Endothelial cell of umbilical vein (primary cell): ENCODE measurements at regions not wholly inside any gene's neighbourhood (a gene's known extent, or its start where the extent isn't known, plus 50 kb on each side); places are given as distances from the start of the nearest gene placed in this dataset.

Experiments used
- BruUV-seq: library from RNA; stranded (reverse); fragments of 400-500 nt; replicated peaks from 2 replicates; lab custom pipeline; 2021; lab: Mats Ljungman, UMichigan
- CTCF ChIA-PET: fragments of 300-600, 350-600 bp; sonication (Branson Sonifier 250); formaldehyde crosslinking; loops from one replicate; lab custom pipeline; 2021; ENCODE audit warnings: antibody characterized with exemption, inconsistent platforms; lab: Charles Lee
- POLR2A ChIA-PET: fragments of 300-600, 350-600 bp; sonication (Branson Sonifier 250); formaldehyde crosslinking; loops from one replicate; lab custom pipeline; 2021; ENCODE audit warnings: antibody characterized with exemption, inconsistent platforms; lab: Charles Lee
- DNase-seq: peaks from one replicate; pipeline ENCODE4 v3.0.0-alpha.2; 2011; ENCODE audit warnings: low read depth, low spot score
- FAIRE-seq: peaks from 2 replicates; lab custom pipeline; 2011; peaks lifted over from hg19 to GRCh38; lab: Jason Lieb, UNC
- H2AFZ ChIP-seq: 2 replicates; pipeline ENCODE4 v1.6.0; 2012; ENCODE audit warnings: low read depth, low read length, control low read depth, inconsistent platforms
- H3K27ac ChIP-seq: 2 replicates; pipeline ENCODE4 v1.5.1; 2011; ENCODE audit warnings: low read depth, mild to moderate bottlenecking, control low read depth, low read length, moderate library complexity; ENCODE audit not compliant: insufficient read depth
- H3K27me3 ChIP-seq, 2 experiments: 2 replicates each; pipeline versions ENCODE4 v1.6.0 to v1.6.1; 2011; ENCODE audit warnings: low read length in 2 of 2, mixed read lengths in 1 of 2; ENCODE audit not compliant: control insufficient read depth in 2 of 2, insufficient read depth in 2 of 2
- H3K36me3 ChIP-seq, 2 experiments: 2 replicates in 1 of 2; 3 replicates in 1 of 2; pipeline ENCODE4 v1.5.1; 2011; ENCODE audit warnings: low read length in 2 of 2, mild to moderate bottlenecking in 1 of 2, moderate library complexity in 1 of 2; ENCODE audit not compliant: control insufficient read depth in 2 of 2, insufficient read depth in 2 of 2; ENCODE audit errors: extremely low read depth in 1 of 2
- H3K4me1 ChIP-seq: 3 replicates; pipeline ENCODE4 v1.5.1; 2011; ENCODE audit warnings: mild to moderate bottlenecking, low read length; ENCODE audit not compliant: control insufficient read depth, insufficient read depth; ENCODE audit errors: extremely low read depth
- H3K4me2 ChIP-seq: 2 replicates; pipeline ENCODE4 v1.6.1; 2011; ENCODE audit warnings: low read length, control low read depth, mixed read lengths; ENCODE audit not compliant: insufficient read depth
- H3K4me3 ChIP-seq, 3 experiments: fragments of 200-600 bp in 1 of 3; sonication (generic), shearing (Covaris generic) in 1 of 3; replicated peaks in 1 of 3; 2 replicates each; pipeline ENCODE4 v1.5.1; 2011 to 2016; ENCODE audit warnings: control low read depth in 3 of 3, low read length in 3 of 3, mild to moderate bottlenecking in 2 of 3, inconsistent platforms in 1 of 3, low read depth in 1 of 3, moderate library complexity in 1 of 3; ENCODE audit not compliant: insufficient read depth in 1 of 3
- H3K79me2 ChIP-seq: 2 replicates; pipeline ENCODE4 v1.6.0; 2012; ENCODE audit warnings: low read length, inconsistent platforms; ENCODE audit not compliant: control insufficient read depth, insufficient read depth
- H3K9ac ChIP-seq: replicated peaks from 2 replicates; pipeline ENCODE3; 2011; ENCODE audit warnings: low read length, control low read depth; ENCODE audit not compliant: insufficient read depth; ENCODE audit errors: extremely low read depth
- H3K9me1 ChIP-seq: replicated peaks from 3 replicates; pipeline ENCODE4 v1.6.0; 2011; ENCODE audit warnings: mild to moderate bottlenecking, low read length; ENCODE audit not compliant: control insufficient read depth, insufficient read depth; ENCODE audit errors: extremely low read depth
- H3K9me3 ChIP-seq: replicated peaks from 2 replicates; pipeline ENCODE4 v1.5.1; 2012; ENCODE audit warnings: low read length, inconsistent platforms; ENCODE audit not compliant: control insufficient read depth, insufficient read depth
- H4K20me1 ChIP-seq: replicated peaks from 2 replicates; pipeline ENCODE3; 2011; ENCODE audit warnings: mild to moderate bottlenecking, low read length; ENCODE audit not compliant: control insufficient read depth, insufficient read depth; ENCODE audit errors: extremely low read depth
- EZH2 ChIP-seq: IDR thresholded peaks from 2 replicates; pipeline ENCODE4 v1.6.1; 2012; ENCODE audit warnings: borderline replicate concordance, low read depth, mild to moderate bottlenecking, moderate library complexity, low read length, inconsistent platforms; ENCODE audit not compliant: severe bottlenecking
- FOS ChIP-seq: IDR thresholded peaks from 2 replicates; pipeline ENCODE4 v1.6.1; 2011; ENCODE audit warnings: mild to moderate bottlenecking, low read length, moderate library complexity, borderline replicate concordance; ENCODE audit not compliant: insufficient read depth
- GATA2 ChIP-seq: IDR thresholded peaks from 2 replicates; pipeline ENCODE4 v1.7.0; 2011; ENCODE audit warnings: low read depth, mild to moderate bottlenecking, moderate library complexity, mixed read lengths, low read length; ENCODE audit not compliant: insufficient read length, insufficient read depth
- JUN ChIP-seq: IDR thresholded peaks from 2 replicates; pipeline ENCODE4 v1.6.1; 2011; ENCODE audit warnings: borderline replicate concordance, low read depth; ENCODE audit not compliant: insufficient read length, insufficient read depth
- MYC ChIP-seq: IDR thresholded peaks from one replicate; pipeline ENCODE4 v1.6.1; 2011; ENCODE audit warnings: mild to moderate bottlenecking, low read depth, low read length
- POLR2A ChIP-seq: IDR thresholded peaks from 2 replicates; pipeline ENCODE4 v1.6.1; 2012; ENCODE audit warnings: low read depth, mild to moderate bottlenecking, control low read depth, low read length
- POLR2AphosphoS5 ChIP-seq: IDR thresholded peaks from 2 replicates; pipeline ENCODE4 v1.6.1; 2012; ENCODE audit warnings: low read depth, mild to moderate bottlenecking, control low read depth, low read length, moderate library complexity; ENCODE audit not compliant: insufficient read depth
- dilution Hi-C: fragments of 300-500 bp; cut with MboI; formaldehyde crosslinking; loops from one replicate; pipeline ENCODE4 v1.15.0; 2019; ENCODE audit warnings: low sequenced_read_pairs; ENCODE audit not compliant: extremely low pct_ligation_motif_present
- intact Hi-C: fragments of 100-400 bp; cut with micrococcal nuclease; formaldehyde crosslinking; loops from one replicate; pipeline ENCODE4 v1.10.0; 2022
- TF ChIP-seq, protein P1 (sequence below), 2 donors: IDR thresholded peaks; 1 replicate in 1 of 2; 2 replicates in 1 of 2; pipeline ENCODE4 v1.5.1; 2011; ENCODE audit warnings: low read length in 2 of 2, mild to moderate bottlenecking in 2 of 2, moderate library complexity in 2 of 2, control low read depth in 1 of 2, inconsistent platforms in 1 of 2, low read depth in 1 of 2; ENCODE audit not compliant: insufficient read depth in 1 of 2; ENCODE audit errors: extremely low read depth in 1 of 2
- TF ChIP-seq, protein P2 (sequence below): IDR thresholded peaks from 2 replicates; pipeline ENCODE4 v1.6.1; 2011; ENCODE audit not compliant: insufficient read depth, insufficient read length

DNA sequence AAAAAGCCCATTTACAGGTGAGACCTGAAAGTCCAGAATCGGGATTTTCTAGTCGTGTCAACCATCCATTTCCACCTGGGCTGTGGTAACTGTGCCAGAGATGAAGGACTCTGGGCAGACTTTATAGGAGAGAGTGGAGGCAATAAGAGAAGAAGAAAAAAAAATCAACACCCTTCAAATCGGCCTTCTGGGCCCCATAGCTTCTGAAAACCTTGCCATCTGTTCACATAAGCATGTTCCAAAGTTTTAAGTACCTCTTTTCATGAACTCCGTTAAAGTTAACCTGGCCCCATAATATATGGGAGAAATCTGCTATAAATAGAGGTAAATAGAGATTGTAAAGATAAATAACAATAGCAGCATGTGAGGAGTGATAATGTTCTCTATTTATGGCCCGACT is 470.5 kb downstream of the MIAT start:
- no peak overlapping the region for H3K27ac ChIP-seq
- H3K9me3 ChIP-seq, result no peaks in the 10 kb centered on the region
- FAIRE-seq, result no peak
- TF ChIP-seq MYC (no peak), GATA2 (no peak), JUN (no peak), POLR2A (no peak), EZH2 (no peak), POLR2AphosphoS5 (no peak), FOS (no peak)
- TF ChIP-seq, protein P1, sequence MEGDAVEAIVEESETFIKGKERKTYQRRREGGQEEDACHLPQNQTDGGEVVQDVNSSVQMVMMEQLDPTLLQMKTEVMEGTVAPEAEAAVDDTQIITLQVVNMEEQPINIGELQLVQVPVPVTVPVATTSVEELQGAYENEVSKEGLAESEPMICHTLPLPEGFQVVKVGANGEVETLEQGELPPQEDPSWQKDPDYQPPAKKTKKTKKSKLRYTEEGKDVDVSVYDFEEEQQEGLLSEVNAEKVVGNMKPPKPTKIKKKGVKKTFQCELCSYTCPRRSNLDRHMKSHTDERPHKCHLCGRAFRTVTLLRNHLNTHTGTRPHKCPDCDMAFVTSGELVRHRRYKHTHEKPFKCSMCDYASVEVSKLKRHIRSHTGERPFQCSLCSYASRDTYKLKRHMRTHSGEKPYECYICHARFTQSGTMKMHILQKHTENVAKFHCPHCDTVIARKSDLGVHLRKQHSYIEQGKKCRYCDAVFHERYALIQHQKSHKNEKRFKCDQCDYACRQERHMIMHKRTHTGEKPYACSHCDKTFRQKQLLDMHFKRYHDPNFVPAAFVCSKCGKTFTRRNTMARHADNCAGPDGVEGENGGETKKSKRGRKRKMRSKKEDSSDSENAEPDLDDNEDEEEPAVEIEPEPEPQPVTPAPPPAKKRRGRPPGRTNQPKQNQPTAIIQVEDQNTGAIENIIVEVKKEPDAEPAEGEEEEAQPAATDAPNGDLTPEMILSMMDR (IDR thresholded peaks at IDR 0.05; ENCODE audit: extremely low read depth in 1 of 2, insufficient read depth in 1 of 2, low read depth in 1 of 2, low read length in 2 of 2), result no peak
- TF ChIP-seq, protein P2, sequence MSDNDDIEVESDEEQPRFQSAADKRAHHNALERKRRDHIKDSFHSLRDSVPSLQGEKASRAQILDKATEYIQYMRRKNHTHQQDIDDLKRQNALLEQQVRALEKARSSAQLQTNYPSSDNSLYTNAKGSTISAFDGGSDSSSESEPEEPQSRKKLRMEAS, result no peak
- no peaks in the 10 kb centered on the region for H4K20me1 ChIP-seq
- no peak overlapping the region for H3K4me3 ChIP-seq
- BruUV-seq, result no TSS peak
- H3K9ac ChIP-seq, result no peak overlapping the region
- H3K4me1 ChIP-seq, result peaks cover 9% of the 10 kb centered on the region
- no peak overlapping the region for H3K4me2 ChIP-seq
- ChIA-PET POLR2A (no interaction called here), CTCF (interaction anchor here (1.2 kb wide), 1 partner anchor 111 kb away, joined by 3 read pairs; no protein-coding TSS in a partner anchor)
- H3K36me3 ChIP-seq, result no peaks in the 10 kb centered on the region
- no peaks in the 10 kb centered on the region for H3K27me3 ChIP-seq
- no peak overlapping the region for H2AFZ ChIP-seq
- H3K79me2 ChIP-seq, result no peaks in the 10 kb centered on the region
- intact Hi-C loops, result no loop called here
- H3K9me1 ChIP-seq, result no peaks in the 10 kb centered on the region
- no peak for DNase-seq
- dilution Hi-C loops, result no loop called here
